SU-DHL-6 (cell line): ENCODE measurements at regions not wholly inside any gene's neighbourhood (a gene's known extent, or its start where the extent isn't known, plus 50 kb on each side); places are given as distances from the start of the nearest gene placed in this dataset.

Experiments used
- H2AFZ ChIP-seq: fragments of 200-600 bp; sonication (generic); 2 replicates; pipeline ENCODE4 v1.6.1; 2014; ENCODE audit warnings: low read depth, mild to moderate bottlenecking, moderate library complexity, mixed read lengths, antibody characterized with exemption, low read length; ENCODE audit not compliant: severe bottlenecking
- H3F3A ChIP-seq: fragments of 200-600 bp; shearing (Covaris generic); 2 replicates; pipeline ENCODE4 v1.6.0; 2016; ENCODE audit warnings: antibody characterized with exemption, mild to moderate bottlenecking; ENCODE audit not compliant: insufficient read depth
- H3K27ac ChIP-seq: fragments of 200-600 bp; sonication (generic); 2 replicates; pipeline ENCODE4 v1.5.1; 2016; ENCODE audit warnings: low read depth, mild to moderate bottlenecking, low read length, moderate library complexity, mixed read lengths
- H3K27me3 ChIP-seq: fragments of 200-600 bp; sonication (generic), shearing (Covaris generic); 2 replicates; pipeline ENCODE4 v1.6.0; 2014; ENCODE audit warnings: mild to moderate bottlenecking, low read length
- H3K36me3 ChIP-seq: fragments of 200-600 bp; sonication (generic); 2 replicates; pipeline ENCODE4 v1.6.1; 2014; ENCODE audit warnings: mild to moderate bottlenecking, low read length, mixed read lengths
- H3K4me2 ChIP-seq: fragments of 300-600, 200-600 bp; shearing (Covaris generic), sonication (generic); 2 replicates; pipeline ENCODE4 v1.6.0; 2014; ENCODE audit warnings: low read length, low read depth, mild to moderate bottlenecking; ENCODE audit not compliant: poor library complexity, severe bottlenecking
- H3K4me3 ChIP-seq: fragments of 200-600 bp; sonication (generic); 2 replicates; pipeline ENCODE4 v1.5.1; 2014; ENCODE audit warnings: antibody characterized with exemption, low read length, mild to moderate bottlenecking, mixed read lengths; ENCODE audit not compliant: insufficient read depth, poor library complexity, severe bottlenecking
- H3K79me2 ChIP-seq: fragments of 200-600 bp; sonication (generic); 2 replicates; pipeline ENCODE4 v1.6.1; 2014; ENCODE audit warnings: mild to moderate bottlenecking, low read length, moderate library complexity; ENCODE audit not compliant: insufficient read depth
- H3K9ac ChIP-seq: fragments of 200-600 bp; sonication (generic); 2 replicates; pipeline ENCODE4 v1.7.0; 2014; ENCODE audit warnings: mild to moderate bottlenecking, low read length
- H3K9me2 ChIP-seq: fragments of 200-600 bp; sonication (generic); replicated peaks from 2 replicates; pipeline ENCODE4 v1.6.1; 2014; ENCODE audit warnings: low read length; ENCODE audit not compliant: insufficient read depth
- H3K9me3 ChIP-seq: fragments of 200-600 bp; sonication (generic); 2 replicates; pipeline ENCODE4 v1.6.1; 2014; ENCODE audit warnings: low read length, mixed read lengths; ENCODE audit not compliant: insufficient read depth
- H4K20me1 ChIP-seq: fragments of 200-600 bp; sonication (generic); 2 replicates; pipeline ENCODE4 v1.6.1; 2014; ENCODE audit warnings: low read depth, mild to moderate bottlenecking, antibody characterized with exemption, low read length, moderate library complexity, mixed read lengths
- CTCF ChIP-seq: fragments of 200-600 bp; sonication (generic); IDR thresholded peaks from one replicate; pipeline ENCODE4 v1.5.1; 2017; ENCODE audit warnings: antibody characterized with exemption, mild to moderate bottlenecking, low read length, moderate library complexity; ENCODE audit not compliant: insufficient read depth, poor library complexity, severe bottlenecking
- EZH2phosphoT487 ChIP-seq: fragments of 200-600 bp; sonication (generic), shearing (Covaris generic); conservative IDR thresholded peaks from 2 replicates; pipeline ENCODE4 v1.6.1; 2018; ENCODE audit warnings: mild to moderate bottlenecking, antibody characterized with exemption, low read length, moderate library complexity, mixed read lengths

GRCh38 chr11:134466610-134467567, 54.8 kb upstream of the B3GAT1 start:
- no peaks in the 10 kb centered on the region for H3K27me3 ChIP-seq
- no peak overlapping the region for H3K4me2 ChIP-seq
- no peaks in the 10 kb centered on the region for H3K79me2 ChIP-seq
- no peak overlapping the region for H2AFZ ChIP-seq
- TF ChIP-seq CTCF = no peak
- TF ChIP-seq EZH2phosphoT487 = no peak
- H4K20me1 ChIP-seq = no peaks in the 10 kb centered on the region
- no peak overlapping the region for H3K4me3 ChIP-seq
- no peak overlapping the region for H3K9ac ChIP-seq
- H3K9me2 ChIP-seq = no peaks in the 10 kb centered on the region
- no peaks in the 10 kb centered on the region for H3K36me3 ChIP-seq
- no peaks in the 10 kb centered on the region for H3K9me3 ChIP-seq
- no peaks in the 10 kb centered on the region for H3F3A ChIP-seq
- no peak overlapping the region for H3K27ac ChIP-seq

GRCh38 chr11:134466156-134466555, 54.1 kb upstream of the B3GAT1 start:
- Histone ChIP-seq H3K79me2 (no peaks in the 10 kb centered on the region), H3K9ac (no peak overlapping the region), H3F3A (no peaks in the 10 kb centered on the region), H3K4me3 (no peak overlapping the region), H3K9me3 (no peaks in the 10 kb centered on the region), H4K20me1 (no peaks in the 10 kb centered on the region), H2AFZ (no peak overlapping the region), H3K36me3 (no peaks in the 10 kb centered on the region), H3K9me2 (no peaks in the 10 kb centered on the region), H3K27me3 (no peaks in the 10 kb centered on the region), H3K4me2 (no peak overlapping the region), H3K27ac (no peak overlapping the region)
- TF ChIP-seq EZH2phosphoT487 (no peak), CTCF (no peak)

- H3K4me3 ChIP-seq = no peak overlapping the region
- H3K9ac ChIP-seq = no peak overlapping the region
- no peaks in the 10 kb centered on the region for H3K27me3 ChIP-seq
- no peaks in the 10 kb centered on the region for H3K9me3 ChIP-seq
- no peak overlapping the region for H2AFZ ChIP-seq
- H3F3A ChIP-seq = no peaks in the 10 kb centered on the region
- H3K79me2 ChIP-seq = no peaks in the 10 kb centered on the region
- no peak for TF ChIP-seq CTCF
- no peak for TF ChIP-seq EZH2phosphoT487
- H4K20me1 ChIP-seq = no peaks in the 10 kb centered on the region
- H3K36me3 ChIP-seq = no peaks in the 10 kb centered on the region
- no peak overlapping the region for H3K27ac ChIP-seq
- H3K4me2 ChIP-seq = no peak overlapping the region
- H3K9me2 ChIP-seq = no peaks in the 10 kb centered on the region
Measured at GRCh38 chr11:134464981-134465730, 53.1 kb upstream of the B3GAT1 start.
